ENCODE measurements at regions not wholly inside any gene's neighbourhood (a gene's known extent, or its start where the extent isn't known, plus 50 kb on each side); places are given as distances from the start of the nearest gene placed in this dataset.

- no peaks in the 10 kb centered on the region for H3F3A ChIP-seq (ENCODE audit: low read depth)
- no peak overlapping the region for H2AFZ ChIP-seq (ENCODE audit: low read length)
- H3K9ac ChIP-seq (ENCODE audit: low read depth, low read length, poor library complexity, severe bottlenecking): no peak overlapping the region
- 0 out of 2 replicates have a peak, but pooled peaks cover 7% of the 10 kb centered on the region for H3K9me3 ChIP-seq (ENCODE audit: insufficient read depth, low read depth, low read length)
- no peaks in the 10 kb centered on the region for H3K27me3 ChIP-seq (ENCODE audit: insufficient read depth, low read length, poor library complexity, severe bottlenecking)
- no peak overlapping the region for H3K4me3 ChIP-seq (ENCODE audit: low read length, poor library complexity, severe bottlenecking)
- H3K79me2 ChIP-seq (ENCODE audit: insufficient read depth, low read length): no peaks in the 10 kb centered on the region
- H3K9me2 ChIP-seq (replicated peaks; ENCODE audit: low read depth, low read length): no peaks in the 10 kb centered on the region
- TF ChIP-seq EZH2phosphoT487 (IDR thresholded peaks at IDR 0.05; ENCODE audit: borderline replicate concordance): no peak
- no peak for TF ChIP-seq CTCF (conservative IDR thresholded peaks at IDR 0.05; ENCODE audit: low read length)
- H4K20me1 ChIP-seq (ENCODE audit: insufficient read depth, low read length, poor library complexity, severe bottlenecking): no peaks in the 10 kb centered on the region
- H3K4me2 ChIP-seq (ENCODE audit: low read depth, low read length, poor library complexity, severe bottlenecking): no peak overlapping the region
- H3K36me3 ChIP-seq (ENCODE audit: insufficient read depth, low read length): no peaks in the 10 kb centered on the region
- H3K4me1 ChIP-seq (ENCODE audit: insufficient read depth, low read length, poor library complexity, severe bottlenecking): no peaks in the 10 kb centered on the region
Measured at GRCh38 chr15:93201940-93202339, 112.9 kb upstream of the RGMA start.

GRCh38 chr15:93200837-93201226 is 111.8 kb upstream of the RGMA start:
- no peak overlapping the region for H3K4me2 ChIP-seq (ENCODE audit: low read depth, low read length, poor library complexity, severe bottlenecking)
- TF ChIP-seq EZH2phosphoT487 (IDR thresholded peaks at IDR 0.05; ENCODE audit: borderline replicate concordance) (no peak), CTCF (conservative IDR thresholded peaks at IDR 0.05; ENCODE audit: low read length) (no peak)
- H3K79me2 ChIP-seq (ENCODE audit: insufficient read depth, low read length): no peaks in the 10 kb centered on the region
- H3K9me2 ChIP-seq (replicated peaks; ENCODE audit: low read depth, low read length): no peaks in the 10 kb centered on the region
- 0 out of 2 replicates have a peak, but pooled peaks cover 7% of the 10 kb centered on the region for H3K9me3 ChIP-seq (ENCODE audit: insufficient read depth, low read depth, low read length)
- H3K4me3 ChIP-seq (ENCODE audit: low read length, poor library complexity, severe bottlenecking): no peak overlapping the region
- no peaks in the 10 kb centered on the region for H3F3A ChIP-seq (ENCODE audit: low read depth)
- H2AFZ ChIP-seq (ENCODE audit: low read length): no peak overlapping the region
- no peak overlapping the region for H3K9ac ChIP-seq (ENCODE audit: low read depth, low read length, poor library complexity, severe bottlenecking)
- H3K36me3 ChIP-seq (ENCODE audit: insufficient read depth, low read length): no peaks in the 10 kb centered on the region
- no peaks in the 10 kb centered on the region for H3K27me3 ChIP-seq (ENCODE audit: insufficient read depth, low read length, poor library complexity, severe bottlenecking)
- H3K4me1 ChIP-seq (ENCODE audit: insufficient read depth, low read length, poor library complexity, severe bottlenecking): no peaks in the 10 kb centered on the region
- no peaks in the 10 kb centered on the region for H4K20me1 ChIP-seq (ENCODE audit: insufficient read depth, low read length, poor library complexity, severe bottlenecking)

- Histone ChIP-seq H2AFZ (ENCODE audit: low read length) (no peak overlapping the region), H3K9me2 (replicated peaks; ENCODE audit: low read depth, low read length) (no peaks in the 10 kb centered on the region), H3K4me1 (ENCODE audit: insufficient read depth, low read length, poor library complexity, severe bottlenecking) (no peaks in the 10 kb centered on the region), H3K4me2 (ENCODE audit: low read depth, low read length, poor library complexity, severe bottlenecking) (no peak overlapping the region), H3K79me2 (ENCODE audit: insufficient read depth, low read length) (no peaks in the 10 kb centered on the region), H3K4me3 (ENCODE audit: low read length, poor library complexity, severe bottlenecking) (no peak overlapping the region), H3K27me3 (ENCODE audit: insufficient read depth, low read length, poor library complexity, severe bottlenecking) (no peaks in the 10 kb centered on the region), H4K20me1 (ENCODE audit: insufficient read depth, low read length, poor library complexity, severe bottlenecking) (no peaks in the 10 kb centered on the region), H3K9ac (ENCODE audit: low read depth, low read length, poor library complexity, severe bottlenecking) (no peak overlapping the region), H3F3A (ENCODE audit: low read depth) (no peaks in the 10 kb centered on the region), H3K9me3 (ENCODE audit: insufficient read depth, low read depth, low read length) (0 out of 2 replicates have a peak, but pooled peaks cover 7% of the 10 kb centered on the region), H3K36me3 (ENCODE audit: insufficient read depth, low read length) (no peaks in the 10 kb centered on the region)
- no peak for TF ChIP-seq CTCF (conservative IDR thresholded peaks at IDR 0.05; ENCODE audit: low read length)
- TF ChIP-seq EZH2phosphoT487 (IDR thresholded peaks at IDR 0.05; ENCODE audit: borderline replicate concordance): no peak
Measured at GRCh38 chr15:93200081-93200836, 111.2 kb upstream of the RGMA start.

All from Loucy (cell line).